ENCODE measurements at regions not wholly inside any gene's neighbourhood (a gene's known extent, or its start where the extent isn't known, plus 50 kb on each side); places are given as distances from the start of the nearest gene placed in this dataset.

- TF ChIP-seq CTCF (IDR thresholded peaks at IDR 0.05) (no peak), POLR2A (IDR thresholded peaks at IDR 0.05) (no peak)
Observed at GRCh38 chr4:180603791-180604190, 1639.4 kb upstream of the TENM3 start.
